GM12878 (cell line): ENCODE measurements at regions not wholly inside any gene's neighbourhood (a gene's known extent, or its start where the extent isn't known, plus 50 kb on each side); places are given as distances from the start of the nearest gene placed in this dataset.

Source experiments
- ATAC-seq: fragments of 200-7000 bp; cut with Tn5 transposase; 3 replicates; pipeline ENCODE4 v1.9.1; 2020; ENCODE audit warnings: mild to moderate bottlenecking, moderate library complexity
- BruUV-seq: library from RNA; stranded (reverse); fragments of 400-500 nt; replicated peaks from 2 replicates; lab custom pipeline; 2021; lab: Mats Ljungman, UMichigan
- CTCF ChIA-PET: fragments of 300-600 bp; sonication (Branson Sonifier 250); formaldehyde crosslinking; extraction: SDS; loops from one replicate; lab custom pipeline; 2021; ENCODE audit warnings: inconsistent platforms; lab: Yijun Ruan, JAX
- POLR2A ChIA-PET: fragments of 350-600 bp; formaldehyde crosslinking; extraction: SDS; loops from one replicate; lab custom pipeline; 2021; ENCODE audit warnings: inconsistent platforms; lab: Charles Lee
- RAD21 ChIA-PET: fragments of 300-600 bp; sonication (Branson Sonifier 250); formaldehyde crosslinking; loops from one replicate; lab custom pipeline; 2023; ENCODE audit warnings: antibody characterized with exemption; ENCODE audit not compliant: unreplicated experiment; lab: Charles Lee
- SMC1A ChIA-PET: fragments of 300-600 bp; sonication (Branson Sonifier 250); formaldehyde crosslinking; loops from one replicate; lab custom pipeline; 2023; ENCODE audit not compliant: unreplicated experiment, uncharacterized antibody; lab: Charles Lee
- DNase-seq: peaks from one replicate; pipeline ENCODE4 v3.0.0-alpha.2; 2011; ENCODE audit warnings: low read depth, low spot score
- FAIRE-seq: peaks from 3 replicates; lab custom pipeline; 2011; peaks lifted over from hg19 to GRCh38; lab: Jason Lieb, UNC
- H2AFZ ChIP-seq: 2 replicates; pipeline ENCODE4 v1.6.0; 2011; ENCODE audit warnings: low read depth, low read length, control low read depth; ENCODE audit not compliant: control insufficient read depth
- H3K27ac ChIP-seq: 2 replicates; pipeline ENCODE4 v1.5.1; 2011; ENCODE audit warnings: control low read depth; ENCODE audit not compliant: control insufficient read depth, insufficient read depth
- H3K27me3 ChIP-seq, 2 experiments: replicated peaks in 1 of 2; 2 replicates each; pipeline versions ENCODE4 v1.6.0 to v1.6.1; 2011; ENCODE audit warnings: low read length in 1 of 2; ENCODE audit not compliant: control insufficient read depth in 2 of 2, insufficient read depth in 2 of 2
- H3K36me3 ChIP-seq, 2 experiments: 2 replicates each; pipeline ENCODE4 v1.5.1; 2011; ENCODE audit warnings: low read length in 1 of 2; ENCODE audit not compliant: control insufficient read depth in 2 of 2, insufficient read depth in 2 of 2
- H3K4me1 ChIP-seq: 2 replicates; pipeline ENCODE4 v1.6.1; 2011; ENCODE audit warnings: mild to moderate bottlenecking, low read length, moderate library complexity, mixed read lengths; ENCODE audit not compliant: control insufficient read depth, insufficient read depth
- H3K4me2 ChIP-seq: 2 replicates; pipeline ENCODE4 v1.6.0; 2011; ENCODE audit warnings: control low read depth; ENCODE audit not compliant: control insufficient read depth, insufficient read depth
- H3K4me3 ChIP-seq: fragments of 200-600 bp; sonication (generic); 2 replicates; pipeline ENCODE4 v1.5.1; 2016
- H3K79me2 ChIP-seq: 2 replicates; pipeline ENCODE4 v1.6.0; 2011; ENCODE audit warnings: low read length; ENCODE audit not compliant: control insufficient read depth, insufficient read depth
- H3K9ac ChIP-seq: 2 replicates; pipeline ENCODE4 v1.8.0; 2011; ENCODE audit warnings: low read length, control low read depth, mixed read lengths; ENCODE audit not compliant: control insufficient read depth, insufficient read depth
- H3K9me3 ChIP-seq: replicated peaks from 3 replicates; pipeline ENCODE4 v1.5.1; 2011; ENCODE audit warnings: mild to moderate bottlenecking, low read length; ENCODE audit not compliant: control insufficient read depth, insufficient read depth
- H4K20me1 ChIP-seq: 2 replicates; pipeline ENCODE4 v1.6.0; 2011; ENCODE audit not compliant: control insufficient read depth, insufficient read depth
- BCL3 ChIP-seq: IDR thresholded peaks from 2 replicates; pipeline ENCODE4 v1.6.1; 2011; ENCODE audit warnings: borderline replicate concordance, low read depth, mild to moderate bottlenecking, moderate library complexity, low read length; ENCODE audit not compliant: insufficient read depth, poor library complexity, severe bottlenecking
- CBFB ChIP-seq: IDR thresholded peaks from 2 replicates; pipeline ENCODE4 v1.6.1; 2016; ENCODE audit warnings: antibody characterized with exemption, low read depth
- CREM ChIP-seq: IDR thresholded peaks from 2 replicates; pipeline ENCODE4 v1.6.1; 2014; ENCODE audit warnings: antibody characterized with exemption, low read depth
- EED ChIP-seq: sonication (generic); IDR thresholded peaks from 2 replicates; pipeline ENCODE4 v1.6.1; 2016; ENCODE audit warnings: antibody characterized with exemption, low read depth
- HDAC6 ChIP-seq: fragments of 200-600 bp; sonication (generic); IDR thresholded peaks from one replicate; pipeline ENCODE4 v1.8.0; 2017; ENCODE audit warnings: antibody characterized with exemption; ENCODE audit not compliant: unreplicated experiment
- HDGF ChIP-seq: fragments of 450-650 bp; IDR thresholded peaks from 2 replicates; pipeline ENCODE4 v1.6.1; 2016; ENCODE audit warnings: antibody characterized with exemption
- IKZF2 ChIP-seq, 2 experiments: fragments of 450-650 bp; IDR thresholded peaks; 2 replicates each; pipeline ENCODE4 v1.6.1; 2017; ENCODE audit warnings: mild to moderate bottlenecking in 2 of 2, moderate library complexity in 2 of 2
- JUNB ChIP-seq: IDR thresholded peaks from 2 replicates; pipeline ENCODE4 v1.6.1; 2016; ENCODE audit warnings: antibody characterized with exemption, mild to moderate bottlenecking
- KAT2A ChIP-seq: conservative IDR thresholded peaks from 2 replicates; pipeline ENCODE4 v1.6.1; 2011; ENCODE audit warnings: low read depth, low read length; ENCODE audit not compliant: control insufficient read depth
- POLR2A ChIP-seq: IDR thresholded peaks from 2 replicates; pipeline ENCODE4 v1.6.1; 2011; ENCODE audit warnings: low read depth, mild to moderate bottlenecking, low read length
- SIX5 ChIP-seq: IDR thresholded peaks from 2 replicates; pipeline ENCODE4 v1.6.1; 2011; ENCODE audit warnings: mild to moderate bottlenecking, low read depth, low read length, moderate library complexity; ENCODE audit not compliant: severe bottlenecking
- SUZ12 ChIP-seq: fragments of 200-600 bp; sonication (generic); IDR thresholded peaks from one replicate; pipeline ENCODE4 v1.6.1; 2018; ENCODE audit warnings: antibody characterized with exemption, mild to moderate bottlenecking; ENCODE audit not compliant: unreplicated experiment
- YBX1 ChIP-seq: fragments of 450-650 bp; IDR thresholded peaks from 2 replicates; pipeline ENCODE4 v1.6.1; 2016; ENCODE audit warnings: antibody characterized with exemption
- WGBS: methylation state at CpG from one replicate; pipeline ENCODE4 v1.1.6; 2016; ENCODE audit warnings: low lambda C conversion rate; ENCODE audit not compliant: insufficient replicate concordance, insufficient coverage; ENCODE audit errors: missing lambda C conversion rate; 5-methylcytosine and 5-hydroxymethylcytosine counted together
- in situ Hi-C: fragments of 300-500 bp; cut with MboI; formaldehyde crosslinking; loops from 9 replicates; pipeline ENCODE4 v1.14.3; 2018; ENCODE audit warnings: mixed read lengths
- intact Hi-C: fragments of 100-400 bp; cut with micrococcal nuclease; formaldehyde crosslinking; loops from one replicate; pipeline ENCODE4 v1.14.2; 2022; ENCODE audit not compliant: unreplicated experiment
- TF ChIP-seq, protein P1 (sequence below): fragments of 450-650 bp; formaldehyde crosslinking; IDR thresholded peaks from 2 replicates; pipeline ENCODE4 v1.4.0; 2022; ENCODE audit warnings: mild to moderate bottlenecking, moderate library complexity

DNA sequence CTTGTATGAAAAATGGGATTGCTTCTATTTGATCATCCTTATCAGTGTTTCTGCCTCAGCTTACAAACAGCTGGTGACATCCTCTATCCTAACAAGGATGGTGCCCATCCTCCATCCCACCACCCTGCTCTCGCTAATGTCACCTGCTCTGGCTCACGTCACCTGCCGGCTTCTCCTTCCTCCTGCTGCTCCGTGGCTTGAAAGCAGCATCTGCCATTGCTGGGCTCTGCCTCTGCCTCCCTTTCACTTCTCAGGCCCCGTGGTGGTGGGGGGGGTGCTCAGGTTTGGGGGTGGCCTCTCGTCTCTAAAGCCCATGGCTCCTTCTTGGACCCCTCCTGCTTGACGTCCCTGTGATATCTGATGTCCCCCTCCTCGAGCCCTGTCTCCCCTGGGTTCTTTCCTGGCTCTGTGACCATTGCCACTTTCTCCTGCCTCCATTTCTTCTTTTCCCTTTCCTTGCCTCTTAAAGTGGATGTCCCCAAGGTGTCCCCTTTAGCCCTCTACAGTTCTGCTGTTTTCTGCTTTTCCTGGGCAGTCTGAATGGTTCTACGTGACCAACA lies 135.5 kb upstream of the ERRFI1 start:
- TF ChIP-seq, protein P1, sequence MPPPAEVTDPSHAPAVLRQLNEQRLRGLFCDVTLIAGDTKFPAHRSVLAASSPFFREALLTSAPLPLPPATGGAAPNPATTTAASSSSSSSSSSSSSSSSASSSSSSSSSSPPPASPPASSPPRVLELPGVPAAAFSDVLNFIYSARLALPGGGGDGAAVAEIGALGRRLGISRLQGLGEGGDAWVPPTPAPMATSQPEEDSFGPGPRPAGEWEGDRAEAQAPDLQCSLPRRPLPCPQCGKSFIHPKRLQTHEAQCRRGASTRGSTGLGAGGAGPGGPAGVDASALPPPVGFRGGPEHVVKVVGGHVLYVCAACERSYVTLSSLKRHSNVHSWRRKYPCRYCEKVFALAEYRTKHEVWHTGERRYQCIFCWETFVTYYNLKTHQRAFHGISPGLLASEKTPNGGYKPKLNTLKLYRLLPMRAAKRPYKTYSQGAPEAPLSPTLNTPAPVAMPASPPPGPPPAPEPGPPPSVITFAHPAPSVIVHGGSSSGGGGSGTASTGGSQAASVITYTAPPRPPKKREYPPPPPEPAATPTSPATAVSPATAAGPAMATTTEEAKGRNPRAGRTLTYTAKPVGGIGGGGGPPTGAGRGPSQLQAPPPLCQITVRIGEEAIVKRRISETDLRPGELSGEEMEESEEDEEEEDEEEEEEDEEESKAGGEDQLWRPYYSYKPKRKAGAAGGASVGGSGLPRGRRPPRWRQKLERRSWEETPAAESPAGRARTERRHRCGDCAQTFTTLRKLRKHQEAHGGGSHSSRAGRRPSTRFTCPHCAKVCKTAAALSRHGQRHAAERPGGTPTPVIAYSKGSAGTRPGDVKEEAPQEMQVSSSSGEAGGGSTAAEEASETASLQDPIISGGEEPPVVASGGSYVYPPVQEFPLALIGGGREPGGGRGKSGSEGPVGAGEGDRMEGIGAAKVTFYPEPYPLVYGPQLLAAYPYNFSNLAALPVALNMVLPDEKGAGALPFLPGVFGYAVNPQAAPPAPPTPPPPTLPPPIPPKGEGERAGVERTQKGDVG (CRISPR knock-in tag), result no peak
- RAD21 ChIA-PET, result interaction anchor here (0.7 kb wide), 1 partner anchor 151 kb away, joined by 3 read pairs; no protein-coding TSS in a partner anchor
- no TSS peak for BruUV-seq
- in situ Hi-C loops, result no loop called here
- ATAC-seq (no peak), DNase-seq (no peak), FAIRE-seq (no peak)
- POLR2A ChIA-PET, result no interaction called here
- no peak overlapping the region for H2AFZ ChIP-seq
- H3K4me3 ChIP-seq, result no peak overlapping the region
- H3K4me1 ChIP-seq, result peaks cover 9% of the 10 kb centered on the region
- no peaks in the 10 kb centered on the region for H3K79me2 ChIP-seq
- SMC1A ChIA-PET, result no interaction called here
- intact Hi-C loops, result no loop called here
- 37% methylated on average over 9 of the region's 9 CpGs for WGBS
- no peak overlapping the region for H3K27ac ChIP-seq
- no peak overlapping the region for H3K4me2 ChIP-seq
- no peaks in the 10 kb centered on the region for H3K36me3 ChIP-seq
- H4K20me1 ChIP-seq, result no peaks in the 10 kb centered on the region
- no peaks in the 10 kb centered on the region; the same call in 2 of the 3 replicates for H3K9me3 ChIP-seq
- CTCF ChIA-PET, result interaction anchor here (1.1 to 1.4 kb wide), 2 partner anchors 10 to 154 kb away, joined by 3 to 4 read pairs; no protein-coding TSS in a partner anchor
- no peaks in the 10 kb centered on the region for H3K27me3 ChIP-seq
- no peak overlapping the region for H3K9ac ChIP-seq

- BruUV-seq, result no TSS peak
- no peaks in the 10 kb centered on the region for H3K36me3 ChIP-seq
- intact Hi-C loops, result no loop called here
- no peaks in the 10 kb centered on the region; the same call in 2 of the 3 replicates for H3K9me3 ChIP-seq
- no peaks in the 10 kb centered on the region for H3K27me3 ChIP-seq
- FAIRE-seq, result peak; percentile 44
- H3K9ac ChIP-seq, result no peak overlapping the region
- no peak; the same call in 1 of the 3 replicates for ATAC-seq
- ChIA-PET CTCF (interaction anchor here (0.9 kb wide), 1 partner anchor 9 kb away, joined by 3 read pairs; no protein-coding TSS in a partner anchor), RAD21 (interaction anchor here (0.9 kb wide), 1 partner anchor 9 kb away, joined by 4 read pairs; no protein-coding TSS in a partner anchor), POLR2A (interaction anchor here (0.6 kb wide), 1 partner anchor 13 kb away, joined by 8 read pairs; no protein-coding TSS in a partner anchor), SMC1A (no interaction called here)
- no peak overlapping the region for H3K27ac ChIP-seq
- DNase-seq, result no peak
- in situ Hi-C loops, result no loop called here
- H2AFZ ChIP-seq, result no peak overlapping the region
- no peaks in the 10 kb centered on the region for H3K79me2 ChIP-seq
- WGBS, result 50% methylated on average over 8 of the region's 8 CpGs
- H3K4me1 ChIP-seq, result peaks cover 7% of the 10 kb centered on the region
- no peaks in the 10 kb centered on the region for H4K20me1 ChIP-seq
- no peak overlapping the region for H3K4me3 ChIP-seq
- H3K4me2 ChIP-seq, result no peak overlapping the region
- TF ChIP-seq YBX1, result no peak
- no peak for TF ChIP-seq JUNB
- no peak for TF ChIP-seq CBFB
- no peak for TF ChIP-seq EED
- no peak for TF ChIP-seq HDAC6
- no peak for TF ChIP-seq KAT2A
- no peak for TF ChIP-seq CREM
- TF ChIP-seq POLR2A, result no peak
- no peak for TF ChIP-seq BCL3
- TF ChIP-seq SUZ12, result no peak
- no peak for TF ChIP-seq HDGF
- no peak for TF ChIP-seq SIX5
- no peak for TF ChIP-seq IKZF2 (IDR thresholded peaks at IDR 0.05)
Measured at GRCh38 chr1:8159470-8160024, 133.4 kb upstream of the ERRFI1 start.
